ENCODE measurements at regions not wholly inside any gene's neighbourhood (a gene's known extent, or its start where the extent isn't known, plus 50 kb on each side); places are given as distances from the start of the nearest gene placed in this dataset.

- TF ChIP-seq, protein P1, sequence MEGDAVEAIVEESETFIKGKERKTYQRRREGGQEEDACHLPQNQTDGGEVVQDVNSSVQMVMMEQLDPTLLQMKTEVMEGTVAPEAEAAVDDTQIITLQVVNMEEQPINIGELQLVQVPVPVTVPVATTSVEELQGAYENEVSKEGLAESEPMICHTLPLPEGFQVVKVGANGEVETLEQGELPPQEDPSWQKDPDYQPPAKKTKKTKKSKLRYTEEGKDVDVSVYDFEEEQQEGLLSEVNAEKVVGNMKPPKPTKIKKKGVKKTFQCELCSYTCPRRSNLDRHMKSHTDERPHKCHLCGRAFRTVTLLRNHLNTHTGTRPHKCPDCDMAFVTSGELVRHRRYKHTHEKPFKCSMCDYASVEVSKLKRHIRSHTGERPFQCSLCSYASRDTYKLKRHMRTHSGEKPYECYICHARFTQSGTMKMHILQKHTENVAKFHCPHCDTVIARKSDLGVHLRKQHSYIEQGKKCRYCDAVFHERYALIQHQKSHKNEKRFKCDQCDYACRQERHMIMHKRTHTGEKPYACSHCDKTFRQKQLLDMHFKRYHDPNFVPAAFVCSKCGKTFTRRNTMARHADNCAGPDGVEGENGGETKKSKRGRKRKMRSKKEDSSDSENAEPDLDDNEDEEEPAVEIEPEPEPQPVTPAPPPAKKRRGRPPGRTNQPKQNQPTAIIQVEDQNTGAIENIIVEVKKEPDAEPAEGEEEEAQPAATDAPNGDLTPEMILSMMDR (IDR thresholded peaks at IDR 0.05 in 4 of 5, conservative IDR thresholded peaks at IDR 0.05 in 1 of 5) = no peak
- no peak for TF ChIP-seq POLR2A (IDR thresholded peaks at IDR 0.05)
- peak overlapping the region in 1 of 4 donors; percentile 53 for H3K4me3 ChIP-seq
- intact Hi-C loops (cut with DNase I; ENCODE audit: low total_unique reads) (no loop called here), in situ Hi-C loops (cut with MboI; ENCODE audit: low sequenced_read_pairs in 4 of 4) (no loop called here)
- H3K36me3 ChIP-seq = no peaks in the 10 kb centered on the region
- H3K4me1 ChIP-seq = peaks cover 0 to 5% of the 10 kb centered on the region in 2 donors
- H3K27ac ChIP-seq = peak overlapping the region in 1 of 4 donors; percentile 25
- ATAC-seq = no peak
- DNase-seq = no peak
- H3K27me3 ChIP-seq = no peaks in the 10 kb centered on the region
- no peaks in the 10 kb centered on the region for H3K9me3 ChIP-seq
These were observed 138.6 kb upstream of the CPEB2 start for GRCh38 chr4:14863418-14864364.

GRCh38 chr4:14864365-14865030, 137.8 kb upstream of the CPEB2 start:
- H3K36me3 ChIP-seq = no peaks in the 10 kb centered on the region
- no peaks in the 10 kb centered on the region for H3K27me3 ChIP-seq
- ATAC-seq = no peak
- H3K9me3 ChIP-seq = no peaks in the 10 kb centered on the region
- TF ChIP-seq, protein P1 (IDR thresholded peaks at IDR 0.05 in 4 of 5, conservative IDR thresholded peaks at IDR 0.05 in 1 of 5) = no peak
- no peak for TF ChIP-seq POLR2A (IDR thresholded peaks at IDR 0.05)
- H3K4me1 ChIP-seq = peaks cover 0 to 5% of the 10 kb centered on the region in 2 donors
- intact Hi-C loops (cut with DNase I; ENCODE audit: low total_unique reads) (no loop called here), in situ Hi-C loops (cut with MboI; ENCODE audit: low sequenced_read_pairs in 4 of 4) (no loop called here)
- H3K27ac ChIP-seq = no peak overlapping the region
- H3K4me3 ChIP-seq = no peak overlapping the region
- no peak for DNase-seq

DNA sequence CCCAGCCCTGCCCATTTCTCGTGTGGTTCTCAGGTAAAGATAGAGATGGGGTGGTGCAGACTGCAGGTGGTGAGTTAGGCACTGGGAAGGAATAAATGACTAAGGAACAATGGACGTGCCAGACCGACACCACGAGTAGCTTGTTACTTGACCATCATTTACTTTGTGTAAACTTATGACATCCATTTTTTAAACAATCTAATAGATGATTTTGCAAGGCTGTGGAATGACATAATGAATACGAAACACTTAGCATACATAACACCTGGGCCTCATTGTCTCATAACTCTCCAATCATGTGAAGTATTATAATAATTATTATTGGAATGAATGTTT, 137.3 kb upstream of the CPEB2 start:
- no peak overlapping the region for H3K27ac ChIP-seq
- H3K36me3 ChIP-seq = no peaks in the 10 kb centered on the region
- no peak for ATAC-seq
- no peak overlapping the region for H3K4me3 ChIP-seq
- no peak for TF ChIP-seq POLR2A (IDR thresholded peaks at IDR 0.05)
- TF ChIP-seq, protein P1 (IDR thresholded peaks at IDR 0.05 in 4 of 5, conservative IDR thresholded peaks at IDR 0.05 in 1 of 5) = no peak
- intact Hi-C loops (cut with DNase I; ENCODE audit: low total_unique reads) (no loop called here), in situ Hi-C loops (cut with MboI; ENCODE audit: low sequenced_read_pairs in 4 of 4) (no loop called here)
- DNase-seq = no peak
- H3K4me1 ChIP-seq = peaks cover 0 to 5% of the 10 kb centered on the region in 2 donors
- H3K27me3 ChIP-seq = no peaks in the 10 kb centered on the region
- no peaks in the 10 kb centered on the region for H3K9me3 ChIP-seq

- intact Hi-C loops (cut with DNase I; ENCODE audit: low total_unique reads) = no loop called here
- no peak overlapping the region for H3K27ac ChIP-seq
- no peak overlapping the region for H3K4me3 ChIP-seq
- TF ChIP-seq POLR2A (IDR thresholded peaks at IDR 0.05) = no peak
- TF ChIP-seq, protein P1 (IDR thresholded peaks at IDR 0.05 in 4 of 5, conservative IDR thresholded peaks at IDR 0.05 in 1 of 5) = no peak
- no peak for ATAC-seq
- H3K4me1 ChIP-seq = peaks cover 0 to 5% of the 10 kb centered on the region in 2 donors
- H3K36me3 ChIP-seq = no peaks in the 10 kb centered on the region
- in situ Hi-C loops (cut with MboI; ENCODE audit: low sequenced_read_pairs in 4 of 4) = no loop called here
- no peaks in the 10 kb centered on the region for H3K9me3 ChIP-seq
- no peaks in the 10 kb centered on the region for H3K27me3 ChIP-seq
- DNase-seq = no peak
These were observed 136.5 kb upstream of the CPEB2 start for GRCh38 chr4:14865804-14866203.

Measured in gastrocnemius medialis (tissue), 4 donors.